AG20443 (cell line): ENCODE measurements at regions not wholly inside any gene's neighbourhood (a gene's known extent, or its start where the extent isn't known, plus 50 kb on each side); places are given as distances from the start of the nearest gene placed in this dataset.
"Not testable (repeated sequence)": the region's sequence is repeated elsewhere in the genome, so short reads cannot be mapped to it uniquely, and the experiment has no call there.

Experiments
- DNase-seq: peaks from one replicate; pipeline ENCODE4 v3.0.0; 2012; ENCODE audit warnings: low spot score, mixed read lengths

GRCh38 chr13:80718970-80719369 is 378.0 kb upstream of the SPRY2 start:
- DNase-seq, result no peak

- DNase-seq, result no peak
Observed at GRCh38 chr13:80717776-80718175, 376.9 kb upstream of the SPRY2 start.

GRCh38 chr13:80716610-80717081 is 375.7 kb upstream of the SPRY2 start:
- DNase-seq, result no peak

GRCh38 chr13:80712026-80712425 is 371.1 kb upstream of the SPRY2 start:
- DNase-seq, result no peak

GRCh38 chr13:80708791-80709190 is 367.9 kb upstream of the SPRY2 start:
- DNase-seq, result no peak

GRCh38 chr13:80707000-80707983 is 366.4 kb upstream of the SPRY2 start:
- DNase-seq, result no peak

GRCh38 chr13:80706164-80706471 is 365.2 kb upstream of the SPRY2 start:
- no peak for DNase-seq

GRCh38 chr13:80705371-80706163 is 364.6 kb upstream of the SPRY2 start:
- DNase-seq, result no peak

GRCh38 chr13:80704369-80704768 is 363.4 kb upstream of the SPRY2 start:
- DNase-seq, result no peak

GRCh38 chr13:80695841-80696240 is 354.9 kb upstream of the SPRY2 start:
- DNase-seq, result no peak

GRCh38 chr13:80691814-80692213 is 350.9 kb upstream of the SPRY2 start:
- not testable (repeated sequence) for DNase-seq

- no peak for DNase-seq
Observed at GRCh38 chr13:80690208-80690607, 349.3 kb upstream of the SPRY2 start.

- DNase-seq, result no peak
Observed at GRCh38 chr13:80688593-80688992, 347.7 kb upstream of the SPRY2 start.

GRCh38 chr13:80685942-80686341 is 345.0 kb upstream of the SPRY2 start:
- DNase-seq, result no peak

- no peak for DNase-seq
Observed at GRCh38 chr13:80684217-80684991, 343.5 kb upstream of the SPRY2 start.

GRCh38 chr13:80680786-80681366 is 339.9 kb upstream of the SPRY2 start:
- DNase-seq, result no peak

- no peak for DNase-seq
Observed at GRCh38 chr13:80679423-80679822, 338.5 kb upstream of the SPRY2 start.

GRCh38 chr13:80677227-80677626 is 336.3 kb upstream of the SPRY2 start:
- no peak for DNase-seq

- not testable (repeated sequence) for DNase-seq
Observed at GRCh38 chr13:80675442-80675841, 334.5 kb upstream of the SPRY2 start.

GRCh38 chr13:80671773-80672172 is 330.8 kb upstream of the SPRY2 start:
- no peak for DNase-seq

GRCh38 chr13:80669112-80669511 is 328.2 kb upstream of the SPRY2 start:
- no peak for DNase-seq

GRCh38 chr13:80668452-80668851 is 327.5 kb upstream of the SPRY2 start:
- DNase-seq, result no peak
